ENCODE measurements at regions not wholly inside any gene's neighbourhood (a gene's known extent, or its start where the extent isn't known, plus 50 kb on each side); places are given as distances from the start of the nearest gene placed in this dataset.

DNA sequence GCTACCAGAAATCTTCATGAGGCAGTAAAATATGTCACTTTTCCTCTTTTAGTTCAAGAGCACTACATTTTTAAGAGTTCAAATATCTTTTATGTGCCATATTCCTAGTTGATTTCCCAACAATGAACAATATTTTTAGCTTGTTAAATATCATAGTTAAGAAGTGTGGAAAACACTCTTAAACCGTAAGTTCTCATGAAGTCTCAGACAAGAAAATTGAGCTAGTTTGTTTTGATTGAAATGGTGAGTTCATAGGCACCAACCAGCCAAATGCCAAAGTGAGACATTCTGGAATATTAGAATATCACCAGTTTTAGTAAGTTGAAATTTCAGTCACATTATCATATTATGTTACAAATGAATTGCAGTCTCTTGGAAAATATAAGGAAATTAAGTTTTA is 277.2 kb upstream of the HSF2 start:
- H3K4me1 ChIP-seq (ENCODE audit: control insufficient read depth, insufficient read depth, low read length): no peaks in the 10 kb centered on the region
- H3K36me3 ChIP-seq (ENCODE audit: control insufficient read depth, insufficient read depth, low read length): no peaks in the 10 kb centered on the region
- H3K27ac ChIP-seq (ENCODE audit: low read depth, low read length): no peak overlapping the region
- no peaks in the 10 kb centered on the region for H3K9me3 ChIP-seq (ENCODE audit: control insufficient read depth, insufficient read depth, low read length)
- no peak for DNase-seq (ENCODE audit: low read depth in 4 of 6, low spot score in 6 of 6)
- WGBS (ENCODE audit: insufficient coverage): no CpG with 5 or more reads among the region's 1 CpG
- H3K27me3 ChIP-seq (ENCODE audit: control insufficient read depth, insufficient read depth, low read length): no peaks in the 10 kb centered on the region
- H3K4me3 ChIP-seq (ENCODE audit: low read depth, low read length): no peak overlapping the region

GRCh38 chr6:122122686-122123085 is 276.8 kb upstream of the HSF2 start:
- H3K9me3 ChIP-seq (ENCODE audit: control insufficient read depth, insufficient read depth, low read length): no peaks in the 10 kb centered on the region
- H3K4me3 ChIP-seq (ENCODE audit: low read depth, low read length): no peak overlapping the region
- no peak overlapping the region for H3K27ac ChIP-seq (ENCODE audit: low read depth, low read length)
- DNase-seq (ENCODE audit: low read depth in 4 of 6, low spot score in 6 of 6): no peak
- no peaks in the 10 kb centered on the region for H3K4me1 ChIP-seq (ENCODE audit: control insufficient read depth, insufficient read depth, low read length)
- H3K36me3 ChIP-seq (ENCODE audit: control insufficient read depth, insufficient read depth, low read length): no peaks in the 10 kb centered on the region
- no CpG with 5 or more reads among the region's 2 CpGs for WGBS (ENCODE audit: insufficient coverage)
- H3K27me3 ChIP-seq (ENCODE audit: control insufficient read depth, insufficient read depth, low read length): no peaks in the 10 kb centered on the region

GRCh38 chr6:122124908-122125307 is 274.5 kb upstream of the HSF2 start:
- no peaks in the 10 kb centered on the region for H3K4me1 ChIP-seq (ENCODE audit: control insufficient read depth, insufficient read depth, low read length)
- no peak for DNase-seq (ENCODE audit: low read depth in 4 of 6, low spot score in 6 of 6)
- no peaks in the 10 kb centered on the region for H3K9me3 ChIP-seq (ENCODE audit: control insufficient read depth, insufficient read depth, low read length)
- H3K4me3 ChIP-seq (ENCODE audit: low read depth, low read length): no peak overlapping the region
- no peaks in the 10 kb centered on the region for H3K36me3 ChIP-seq (ENCODE audit: control insufficient read depth, insufficient read depth, low read length)
- H3K27me3 ChIP-seq (ENCODE audit: control insufficient read depth, insufficient read depth, low read length): no peaks in the 10 kb centered on the region
- WGBS (ENCODE audit: insufficient coverage): no CpG with 5 or more reads among the region's 3 CpGs
- no peak overlapping the region for H3K27ac ChIP-seq (ENCODE audit: low read depth, low read length)

DNA sequence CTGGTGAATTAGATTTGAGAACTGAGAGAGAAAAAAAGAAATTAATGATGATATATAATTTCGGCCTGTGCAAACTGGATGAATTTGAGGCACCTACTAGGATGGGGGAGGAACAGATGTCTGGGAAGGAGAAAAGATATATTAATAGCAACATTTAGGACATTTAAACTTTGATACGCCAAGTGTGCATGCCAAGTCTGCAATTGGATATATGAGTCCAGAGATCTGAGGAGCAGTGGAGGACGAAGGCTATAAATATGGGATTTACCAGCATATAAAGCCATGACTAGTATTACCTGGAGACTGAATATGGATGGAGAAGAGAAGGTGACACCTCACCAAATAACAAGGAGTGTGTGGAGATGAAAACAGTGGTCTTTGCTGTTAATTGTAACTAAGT is 272.6 kb upstream of the HSF2 start:
- WGBS (ENCODE audit: insufficient coverage): 92% methylated on average over 2 of the region's 3 CpGs
- DNase-seq (ENCODE audit: low read depth in 4 of 6, low spot score in 6 of 6): no peak
- no peaks in the 10 kb centered on the region for H3K27me3 ChIP-seq (ENCODE audit: control insufficient read depth, insufficient read depth, low read length)
- H3K27ac ChIP-seq (ENCODE audit: low read depth, low read length): no peak overlapping the region
- H3K4me3 ChIP-seq (ENCODE audit: low read depth, low read length): no peak overlapping the region
- no peaks in the 10 kb centered on the region for H3K36me3 ChIP-seq (ENCODE audit: control insufficient read depth, insufficient read depth, low read length)
- no peaks in the 10 kb centered on the region for H3K4me1 ChIP-seq (ENCODE audit: control insufficient read depth, insufficient read depth, low read length)
- H3K9me3 ChIP-seq (ENCODE audit: control insufficient read depth, insufficient read depth, low read length): no peaks in the 10 kb centered on the region

- no peaks in the 10 kb centered on the region for H3K27me3 ChIP-seq (ENCODE audit: control insufficient read depth, insufficient read depth, low read length)
- DNase-seq (ENCODE audit: low read depth in 4 of 6, low spot score in 6 of 6): no peak
- no peaks in the 10 kb centered on the region for H3K4me1 ChIP-seq (ENCODE audit: control insufficient read depth, insufficient read depth, low read length)
- no peak overlapping the region for H3K4me3 ChIP-seq (ENCODE audit: low read depth, low read length)
- no CpG with 5 or more reads among the region's 1 CpG for WGBS (ENCODE audit: insufficient coverage)
- H3K9me3 ChIP-seq (ENCODE audit: control insufficient read depth, insufficient read depth, low read length): no peaks in the 10 kb centered on the region
- H3K36me3 ChIP-seq (ENCODE audit: control insufficient read depth, insufficient read depth, low read length): no peaks in the 10 kb centered on the region
- H3K27ac ChIP-seq (ENCODE audit: low read depth, low read length): no peak overlapping the region
Observed at GRCh38 chr6:122128445-122128844, 271.0 kb upstream of the HSF2 start.

GRCh38 chr6:122129313-122130025 is 270.0 kb upstream of the HSF2 start:
- no peaks in the 10 kb centered on the region for H3K9me3 ChIP-seq (ENCODE audit: control insufficient read depth, insufficient read depth, low read length)
- DNase-seq (ENCODE audit: low read depth in 4 of 6, low spot score in 6 of 6): peak in 2 of 6 donors; percentile 24 to 29
- WGBS (ENCODE audit: insufficient coverage): no CpG with 5 or more reads among the region's 1 CpG
- H3K4me1 ChIP-seq (ENCODE audit: control insufficient read depth, insufficient read depth, low read length): no peaks in the 10 kb centered on the region
- H3K27ac ChIP-seq (ENCODE audit: low read depth, low read length): no peak overlapping the region
- no peaks in the 10 kb centered on the region for H3K36me3 ChIP-seq (ENCODE audit: control insufficient read depth, insufficient read depth, low read length)
- no peaks in the 10 kb centered on the region for H3K27me3 ChIP-seq (ENCODE audit: control insufficient read depth, insufficient read depth, low read length)
- H3K4me3 ChIP-seq (ENCODE audit: low read depth, low read length): no peak overlapping the region

DNA sequence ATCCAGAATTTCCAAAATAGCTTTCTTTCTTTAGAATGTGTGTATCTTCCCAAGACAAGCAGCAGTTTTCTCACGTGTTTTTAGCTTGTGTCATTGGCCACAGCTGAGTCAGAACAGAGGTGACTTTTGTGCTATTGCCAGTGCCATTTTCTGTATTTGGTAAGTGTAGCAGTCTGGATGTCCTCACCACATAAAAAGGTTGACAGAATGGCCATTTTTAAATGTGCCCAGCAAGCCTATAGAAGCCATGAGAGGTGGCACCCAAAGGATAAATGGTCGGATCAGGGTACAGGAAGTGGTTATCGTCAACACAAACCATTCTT is 269.5 kb upstream of the HSF2 start:
- DNase-seq (ENCODE audit: low read depth in 4 of 6, low spot score in 6 of 6): no peak
- no peaks in the 10 kb centered on the region for H3K4me1 ChIP-seq (ENCODE audit: control insufficient read depth, insufficient read depth, low read length)
- no peaks in the 10 kb centered on the region for H3K9me3 ChIP-seq (ENCODE audit: control insufficient read depth, insufficient read depth, low read length)
- no peak overlapping the region for H3K4me3 ChIP-seq (ENCODE audit: low read depth, low read length)
- H3K27me3 ChIP-seq (ENCODE audit: control insufficient read depth, insufficient read depth, low read length): no peaks in the 10 kb centered on the region
- H3K27ac ChIP-seq (ENCODE audit: low read depth, low read length): no peak overlapping the region
- H3K36me3 ChIP-seq (ENCODE audit: control insufficient read depth, insufficient read depth, low read length): no peaks in the 10 kb centered on the region
- no CpG with 5 or more reads among the region's 3 CpGs for WGBS (ENCODE audit: insufficient coverage)

- H3K4me1 ChIP-seq (ENCODE audit: control insufficient read depth, insufficient read depth, low read length): no peaks in the 10 kb centered on the region
- no peaks in the 10 kb centered on the region for H3K36me3 ChIP-seq (ENCODE audit: control insufficient read depth, insufficient read depth, low read length)
- no peaks in the 10 kb centered on the region for H3K9me3 ChIP-seq (ENCODE audit: control insufficient read depth, insufficient read depth, low read length)
- no peak for DNase-seq (ENCODE audit: low read depth in 4 of 6, low spot score in 6 of 6)
- H3K27me3 ChIP-seq (ENCODE audit: control insufficient read depth, insufficient read depth, low read length): no peaks in the 10 kb centered on the region
- no peak overlapping the region for H3K4me3 ChIP-seq (ENCODE audit: low read depth, low read length)
- no peak overlapping the region for H3K27ac ChIP-seq (ENCODE audit: low read depth, low read length)
- WGBS (ENCODE audit: insufficient coverage): no CpG with 5 or more reads among the region's 2 CpGs
Observed at GRCh38 chr6:122130518-122130917, 268.9 kb upstream of the HSF2 start.

DNA sequence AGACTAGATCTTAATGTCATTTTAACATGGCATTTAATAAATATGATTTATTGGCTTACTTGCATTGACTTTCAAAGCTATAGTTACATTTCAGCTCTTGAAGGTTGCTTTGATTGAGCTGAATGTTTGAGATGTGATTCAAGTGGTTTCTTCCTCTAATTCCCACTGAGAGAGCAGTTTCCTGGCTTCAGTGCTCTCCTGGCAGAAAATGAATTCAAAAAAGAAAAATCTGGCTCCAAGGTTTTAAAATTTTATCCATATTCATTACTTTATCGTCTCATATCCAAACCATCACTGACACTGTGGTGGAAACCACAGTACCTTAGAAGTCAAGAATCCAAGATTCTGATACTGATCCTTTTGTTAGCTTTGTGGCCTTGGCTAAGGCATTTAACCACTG is 263.1 kb upstream of the HSF2 start:
- H3K27ac ChIP-seq (ENCODE audit: low read depth, low read length): no peak overlapping the region
- H3K36me3 ChIP-seq (ENCODE audit: control insufficient read depth, insufficient read depth, low read length): no peaks in the 10 kb centered on the region
- no peak overlapping the region for H3K4me3 ChIP-seq (ENCODE audit: low read depth, low read length)
- no peaks in the 10 kb centered on the region for H3K4me1 ChIP-seq (ENCODE audit: control insufficient read depth, insufficient read depth, low read length)
- no peaks in the 10 kb centered on the region for H3K9me3 ChIP-seq (ENCODE audit: control insufficient read depth, insufficient read depth, low read length)
- no peak for DNase-seq (ENCODE audit: low read depth in 4 of 6, low spot score in 6 of 6)
- H3K27me3 ChIP-seq (ENCODE audit: control insufficient read depth, insufficient read depth, low read length): no peaks in the 10 kb centered on the region
- 60% methylated on average over 1 of the region's 1 CpG for WGBS (ENCODE audit: insufficient coverage)

- Histone ChIP-seq H3K4me1 (ENCODE audit: control insufficient read depth, insufficient read depth, low read length) (no peaks in the 10 kb centered on the region), H3K27me3 (ENCODE audit: control insufficient read depth, insufficient read depth, low read length) (no peaks in the 10 kb centered on the region), H3K36me3 (ENCODE audit: control insufficient read depth, insufficient read depth, low read length) (no peaks in the 10 kb centered on the region), H3K9me3 (ENCODE audit: control insufficient read depth, insufficient read depth, low read length) (no peaks in the 10 kb centered on the region), H3K27ac (ENCODE audit: low read depth, low read length) (no peak overlapping the region), H3K4me3 (ENCODE audit: low read depth, low read length) (no peak overlapping the region)
- no peak for DNase-seq (ENCODE audit: low read depth in 4 of 6, low spot score in 6 of 6)
Observed at GRCh38 chr6:122140031-122140430, 259.4 kb upstream of the HSF2 start.

Measured in spinal cord (tissue), 9 donors.